ENCODE measurements at regions not wholly inside any gene's neighbourhood (a gene's known extent, or its start where the extent isn't known, plus 50 kb on each side); places are given as distances from the start of the nearest gene placed in this dataset.

DNA sequence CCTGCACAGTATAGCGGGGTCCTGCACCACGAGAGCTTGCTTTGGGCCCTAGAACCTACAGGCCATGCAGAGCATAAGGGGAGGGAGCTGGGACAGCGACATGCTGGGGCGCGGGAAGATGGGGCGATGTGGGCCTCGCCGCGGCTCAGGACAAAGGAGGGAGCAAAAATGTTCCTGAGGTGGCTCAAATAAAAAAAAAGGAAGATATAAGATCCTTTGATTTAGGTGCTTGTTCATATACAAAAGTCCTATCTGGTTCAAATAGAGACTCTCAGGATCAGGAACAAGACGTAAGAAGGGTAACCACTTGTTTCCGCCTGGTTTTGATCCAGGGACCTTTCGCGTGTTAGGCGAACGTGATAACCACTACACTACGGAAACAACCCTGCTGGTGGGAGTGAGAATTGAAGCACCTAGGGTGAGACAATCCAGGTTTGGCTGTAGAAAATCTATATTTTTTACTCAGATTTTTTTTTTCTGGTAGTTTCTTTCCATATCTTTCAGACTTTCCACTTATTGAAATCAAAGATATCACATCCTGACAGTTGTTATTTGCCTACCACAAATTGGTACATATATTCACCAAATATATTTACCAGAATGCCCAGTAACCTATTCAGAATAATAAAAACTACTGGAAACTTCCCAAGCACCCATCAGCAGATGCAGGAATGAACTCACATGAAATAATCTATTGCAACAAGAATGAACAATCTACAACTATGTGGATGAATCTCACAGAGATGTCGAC, 177.9 kb upstream of the ZNF184 start:
- POLR2A ChIA-PET: no interaction called here
- H3K9me3 ChIP-seq: no peaks in the 10 kb centered on the region
- H3K4me1 ChIP-seq: no peaks in the 10 kb centered on the region
- CTCF ChIA-PET: no interaction called here
- 27% methylated on average over 16 of the region's 17 CpGs for WGBS (ENCODE audit: missing lambda C conversion rate)
- peak; percentile 94 to 97 for ATAC-seq
- H3K27ac ChIP-seq: peak overlapping the region in 1 of 2 experiments; percentile 60; a peak in 2 of 6 replicates
- peak overlapping the region; percentile 89 for H3K4me2 ChIP-seq
- FAIRE-seq: no peak
- peak in 1 of 2 experiments; percentile 88 for DNase-seq (ENCODE audit: low read depth in 1 of 2, low spot score in 1 of 2)
- peak overlapping the region; percentile 53 for H3K4me3 ChIP-seq
- TF ChIP-seq, protein P1, sequence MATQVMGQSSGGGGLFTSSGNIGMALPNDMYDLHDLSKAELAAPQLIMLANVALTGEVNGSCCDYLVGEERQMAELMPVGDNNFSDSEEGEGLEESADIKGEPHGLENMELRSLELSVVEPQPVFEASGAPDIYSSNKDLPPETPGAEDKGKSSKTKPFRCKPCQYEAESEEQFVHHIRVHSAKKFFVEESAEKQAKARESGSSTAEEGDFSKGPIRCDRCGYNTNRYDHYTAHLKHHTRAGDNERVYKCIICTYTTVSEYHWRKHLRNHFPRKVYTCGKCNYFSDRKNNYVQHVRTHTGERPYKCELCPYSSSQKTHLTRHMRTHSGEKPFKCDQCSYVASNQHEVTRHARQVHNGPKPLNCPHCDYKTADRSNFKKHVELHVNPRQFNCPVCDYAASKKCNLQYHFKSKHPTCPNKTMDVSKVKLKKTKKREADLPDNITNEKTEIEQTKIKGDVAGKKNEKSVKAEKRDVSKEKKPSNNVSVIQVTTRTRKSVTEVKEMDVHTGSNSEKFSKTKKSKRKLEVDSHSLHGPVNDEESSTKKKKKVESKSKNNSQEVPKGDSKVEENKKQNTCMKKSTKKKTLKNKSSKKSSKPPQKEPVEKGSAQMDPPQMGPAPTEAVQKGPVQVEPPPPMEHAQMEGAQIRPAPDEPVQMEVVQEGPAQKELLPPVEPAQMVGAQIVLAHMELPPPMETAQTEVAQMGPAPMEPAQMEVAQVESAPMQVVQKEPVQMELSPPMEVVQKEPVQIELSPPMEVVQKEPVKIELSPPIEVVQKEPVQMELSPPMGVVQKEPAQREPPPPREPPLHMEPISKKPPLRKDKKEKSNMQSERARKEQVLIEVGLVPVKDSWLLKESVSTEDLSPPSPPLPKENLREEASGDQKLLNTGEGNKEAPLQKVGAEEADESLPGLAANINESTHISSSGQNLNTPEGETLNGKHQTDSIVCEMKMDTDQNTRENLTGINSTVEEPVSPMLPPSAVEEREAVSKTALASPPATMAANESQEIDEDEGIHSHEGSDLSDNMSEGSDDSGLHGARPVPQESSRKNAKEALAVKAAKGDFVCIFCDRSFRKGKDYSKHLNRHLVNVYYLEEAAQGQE (IDR thresholded peaks at IDR 0.05): no peak
- TF ChIP-seq, protein P2, sequence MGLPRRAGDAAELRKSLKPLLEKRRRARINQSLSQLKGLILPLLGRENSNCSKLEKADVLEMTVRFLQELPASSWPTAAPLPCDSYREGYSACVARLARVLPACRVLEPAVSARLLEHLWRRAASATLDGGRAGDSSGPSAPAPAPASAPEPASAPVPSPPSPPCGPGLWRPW (IDR thresholded peaks at IDR 0.05): no peak
- no peak for TF ChIP-seq ZSCAN20 (CRISPR knock-in tag; IDR thresholded peaks at IDR 0.05)
- TF ChIP-seq SMC3 (IDR thresholded peaks at IDR 0.05): no peak
- TF ChIP-seq, protein P3, sequence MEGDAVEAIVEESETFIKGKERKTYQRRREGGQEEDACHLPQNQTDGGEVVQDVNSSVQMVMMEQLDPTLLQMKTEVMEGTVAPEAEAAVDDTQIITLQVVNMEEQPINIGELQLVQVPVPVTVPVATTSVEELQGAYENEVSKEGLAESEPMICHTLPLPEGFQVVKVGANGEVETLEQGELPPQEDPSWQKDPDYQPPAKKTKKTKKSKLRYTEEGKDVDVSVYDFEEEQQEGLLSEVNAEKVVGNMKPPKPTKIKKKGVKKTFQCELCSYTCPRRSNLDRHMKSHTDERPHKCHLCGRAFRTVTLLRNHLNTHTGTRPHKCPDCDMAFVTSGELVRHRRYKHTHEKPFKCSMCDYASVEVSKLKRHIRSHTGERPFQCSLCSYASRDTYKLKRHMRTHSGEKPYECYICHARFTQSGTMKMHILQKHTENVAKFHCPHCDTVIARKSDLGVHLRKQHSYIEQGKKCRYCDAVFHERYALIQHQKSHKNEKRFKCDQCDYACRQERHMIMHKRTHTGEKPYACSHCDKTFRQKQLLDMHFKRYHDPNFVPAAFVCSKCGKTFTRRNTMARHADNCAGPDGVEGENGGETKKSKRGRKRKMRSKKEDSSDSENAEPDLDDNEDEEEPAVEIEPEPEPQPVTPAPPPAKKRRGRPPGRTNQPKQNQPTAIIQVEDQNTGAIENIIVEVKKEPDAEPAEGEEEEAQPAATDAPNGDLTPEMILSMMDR (IDR thresholded peaks at IDR 0.05): no peak
- no peak for TF ChIP-seq EP300 (IDR thresholded peaks at IDR 0.05)
- no peak for TF ChIP-seq MAFK (IDR thresholded peaks at IDR 0.05; ENCODE audit: partially characterized antibody)
- peak; percentile 55 for TF ChIP-seq SREBF2 (IDR thresholded peaks at IDR 0.05)
- TF ChIP-seq GATA3 (IDR thresholded peaks at IDR 0.05; ENCODE audit: borderline replicate concordance): peak; percentile 19; the same call in 1 of the 2 replicates
- no peak for TF ChIP-seq TFCP2L1 (CRISPR knock-in tag; IDR thresholded peaks at IDR 0.05)
- TF ChIP-seq HOXA7 (CRISPR knock-in tag; IDR thresholded peaks at IDR 0.05): no peak
- no peak for TF ChIP-seq PHF8 (IDR thresholded peaks at IDR 0.05; ENCODE audit: borderline replicate concordance, low read depth)
- 0 out of 4 replicates have a peak, but pooled peaks of 1 of the 2 experiments have one; percentile 17 for TF ChIP-seq CEBPB (IDR thresholded peaks at IDR 0.05)
- TF ChIP-seq ESRRA (IDR thresholded peaks at IDR 0.05; ENCODE audit: borderline replicate concordance, low read length): 0 out of 2 replicates have a peak, but pooled peaks have one; percentile 38

DNA sequence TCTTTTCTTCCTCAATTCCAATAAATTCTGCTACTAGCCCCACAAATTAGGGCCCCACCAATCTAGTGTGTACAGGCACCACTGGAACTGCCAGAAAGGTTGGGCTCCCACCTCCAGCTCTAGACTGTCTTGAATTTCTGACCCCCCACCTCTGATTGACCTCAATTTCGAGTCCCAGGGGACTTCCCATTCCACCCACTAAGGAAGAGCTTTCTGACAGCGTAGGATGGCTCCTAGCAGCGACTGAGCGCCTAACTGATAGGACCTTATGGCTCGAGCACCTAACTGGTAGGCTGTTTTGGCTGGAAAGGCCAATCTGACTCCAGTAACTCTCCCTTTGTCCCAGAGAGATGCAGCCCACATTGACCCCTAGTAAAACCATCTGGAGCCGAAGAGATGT, 171.6 kb upstream of the ZNF184 start:
- H3K9me3 ChIP-seq: peaks cover 7% of the 10 kb centered on the region; the same call in 1 of the 3 replicates
- no peak for FAIRE-seq
- POLR2A ChIA-PET: no interaction called here
- no peak overlapping the region for H3K4me2 ChIP-seq
- no peak overlapping the region for H3K27ac ChIP-seq
- no peaks in the 10 kb centered on the region for H3K4me1 ChIP-seq
- CTCF ChIA-PET: interaction anchor here (0.6 to 1.0 kb wide), 3 partner anchors 16 to 128 kb away, joined by 3 to 4 read pairs (median 3); no protein-coding TSS in a partner anchor
- 65% methylated on average over 6 of the region's 6 CpGs for WGBS (ENCODE audit: missing lambda C conversion rate)
- no peak overlapping the region for H3K4me3 ChIP-seq
- no peak for ATAC-seq
- DNase-seq (ENCODE audit: low read depth in 1 of 2, low spot score in 1 of 2): no peak
- TF ChIP-seq JUNB (IDR thresholded peaks at IDR 0.05) (no peak), FOSL2 (IDR thresholded peaks at IDR 0.05) (no peak), FOSL2 (CRISPR knock-in tag; IDR thresholded peaks at IDR 0.05) (no peak), ZSCAN20 (CRISPR knock-in tag; IDR thresholded peaks at IDR 0.05) (no peak), ZC3H11A (IDR thresholded peaks at IDR 0.05) (no peak), EHF (CRISPR knock-in tag; IDR thresholded peaks at IDR 0.05) (no peak), TFCP2L1 (CRISPR knock-in tag; IDR thresholded peaks at IDR 0.05) (no peak), NFE2L2 (conservative IDR thresholded peaks at IDR 0.05; ENCODE audit: low read length) (no peak), CHD2 (IDR thresholded peaks at IDR 0.05; ENCODE audit: low read length, partially characterized antibody) (no peak), RAD21 (conservative IDR thresholded peaks at IDR 0.05 in 1 of 2, IDR thresholded peaks at IDR 0.05 in 1 of 2) (no peak)
- TF ChIP-seq, protein P4, sequence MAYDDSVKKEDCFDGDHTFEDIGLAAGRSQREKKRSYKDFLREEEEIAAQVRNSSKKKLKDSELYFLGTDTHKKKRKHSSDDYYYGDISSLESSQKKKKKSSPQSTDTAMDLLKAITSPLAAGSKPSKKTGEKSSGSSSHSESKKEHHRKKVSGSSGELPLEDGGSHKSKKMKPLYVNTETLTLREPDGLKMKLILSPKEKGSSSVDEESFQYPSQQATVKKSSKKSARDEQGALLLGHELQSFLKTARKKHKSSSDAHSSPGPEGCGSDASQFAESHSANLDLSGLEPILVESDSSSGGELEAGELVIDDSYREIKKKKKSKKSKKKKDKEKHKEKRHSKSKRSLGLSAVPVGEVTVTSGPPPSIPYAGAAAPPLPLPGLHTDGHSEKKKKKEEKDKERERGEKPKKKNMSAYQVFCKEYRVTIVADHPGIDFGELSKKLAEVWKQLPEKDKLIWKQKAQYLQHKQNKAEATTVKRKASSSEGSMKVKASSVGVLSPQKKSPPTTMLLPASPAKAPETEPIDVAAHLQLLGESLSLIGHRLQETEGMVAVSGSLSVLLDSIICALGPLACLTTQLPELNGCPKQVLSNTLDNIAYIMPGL (CRISPR knock-in tag; IDR thresholded peaks at IDR 0.05; ENCODE audit: borderline replicate concordance): no peak
- TF ChIP-seq, protein P2 (IDR thresholded peaks at IDR 0.05): no peak
- TF ChIP-seq, protein P5, sequence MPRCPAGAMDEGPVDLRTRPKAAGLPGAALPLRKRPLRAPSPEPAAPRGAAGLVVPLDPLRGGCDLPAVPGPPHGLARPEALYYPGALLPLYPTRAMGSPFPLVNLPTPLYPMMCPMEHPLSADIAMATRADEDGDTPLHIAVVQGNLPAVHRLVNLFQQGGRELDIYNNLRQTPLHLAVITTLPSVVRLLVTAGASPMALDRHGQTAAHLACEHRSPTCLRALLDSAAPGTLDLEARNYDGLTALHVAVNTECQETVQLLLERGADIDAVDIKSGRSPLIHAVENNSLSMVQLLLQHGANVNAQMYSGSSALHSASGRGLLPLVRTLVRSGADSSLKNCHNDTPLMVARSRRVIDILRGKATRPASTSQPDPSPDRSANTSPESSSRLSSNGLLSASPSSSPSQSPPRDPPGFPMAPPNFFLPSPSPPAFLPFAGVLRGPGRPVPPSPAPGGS (IDR thresholded peaks at IDR 0.05): no peak
- TF ChIP-seq, protein P3 (IDR thresholded peaks at IDR 0.05): no peak
